Breast epithelium (tissue), 4 donors: ENCODE measurements at regions not wholly inside any gene's neighbourhood (a gene's known extent, or its start where the extent isn't known, plus 50 kb on each side); places are given as distances from the start of the nearest gene placed in this dataset.
A peak's percentile ranks its signal among the peaks of the same experiment; 100 is the strongest.

Source experiments
- DNase-seq, 2 donors: peaks; one replicate each; pipeline ENCODE4 v3.0.0-alpha.2; 2019; ENCODE audit warnings: low spot score in 2 of 2
- H3K27ac ChIP-seq, 2 donors: fragments of 200-600 bp; sonication (generic) in 1 of 2; one replicate each; pipeline ENCODE4 v1.5.1; 2016 to 2019; ENCODE audit warnings: mild to moderate bottlenecking in 1 of 2
- H3K27me3 ChIP-seq, 2 donors: fragments of 200-600 bp; sonication (generic) in 1 of 2; one replicate each; pipeline versions ENCODE4 v1.5.1 to v1.6.0; 2017 to 2019; ENCODE audit warnings: control low read depth in 1 of 2, mild to moderate bottlenecking in 1 of 2
- H3K36me3 ChIP-seq: fragments of 200-600 bp; one replicate; pipeline ENCODE4 v1.5.1; 2019
- H3K4me1 ChIP-seq, 2 donors: fragments of 200-600 bp; sonication (generic); one replicate each; pipeline ENCODE4 v1.5.1; 2016 to 2019; ENCODE audit warnings: control low read depth in 1 of 2
- H3K4me3 ChIP-seq, 3 donors: fragments of 200-600 bp; sonication (generic); 1 replicate in 2 of 3; 2 replicates in 1 of 3; pipeline ENCODE4 v1.5.1; 2016 to 2019; ENCODE audit warnings: mild to moderate bottlenecking in 3 of 3, moderate library complexity in 2 of 3
- H3K9me3 ChIP-seq, 2 donors: fragments of 200-600 bp; sonication (generic) in 1 of 2; one replicate each; pipeline ENCODE4 v1.5.1; 2016 to 2019; ENCODE audit warnings: control low read depth in 1 of 2
- CTCF ChIP-seq, 3 donors: fragments of 450-650 bp; IDR thresholded peaks; one replicate each; pipeline ENCODE4 v1.5.1; 2016 to 2017; ENCODE audit warnings: antibody characterized with exemption in 3 of 3, mild to moderate bottlenecking in 3 of 3, moderate library complexity in 3 of 3
- POLR2A ChIP-seq: fragments of 450-650 bp; IDR thresholded peaks from one replicate; pipeline ENCODE4 v1.6.1; 2016; ENCODE audit warnings: antibody characterized with exemption, mild to moderate bottlenecking, moderate library complexity
- POLR2AphosphoS5 ChIP-seq, 3 donors: sonication (generic); formaldehyde crosslinking; IDR thresholded peaks; one replicate each; pipeline ENCODE4 v1.6.1; 2017; ENCODE audit warnings: antibody characterized with exemption in 3 of 3
- intact Hi-C: fragments of 100-400 bp; cut with DNase I; formaldehyde crosslinking; loops from one replicate; pipeline ENCODE4 v1.15.1; 2023; ENCODE audit warnings: low total_unique reads

GRCh38 chr15:91556926-91557325 is 296.6 kb upstream of the SLCO3A1 start:
- Histone ChIP-seq H3K27me3 (no peaks in the 10 kb centered on the region), H3K27ac (no peak overlapping the region), H3K9me3 (no peaks in the 10 kb centered on the region), H3K4me3 (no peak overlapping the region), H3K36me3 (no peaks in the 10 kb centered on the region), H3K4me1 (no peaks in the 10 kb centered on the region)
- no peak for TF ChIP-seq POLR2A
- TF ChIP-seq POLR2AphosphoS5 (IDR thresholded peaks at IDR 0.05): no peak
- no peak for TF ChIP-seq CTCF (IDR thresholded peaks at IDR 0.05)
- intact Hi-C loops: no loop called here
- DNase-seq: no peak

- Histone ChIP-seq H3K36me3 (no peaks in the 10 kb centered on the region), H3K9me3 (no peaks in the 10 kb centered on the region), H3K27ac (no peak overlapping the region), H3K27me3 (no peaks in the 10 kb centered on the region), H3K4me3 (no peak overlapping the region), H3K4me1 (no peaks in the 10 kb centered on the region)
- TF ChIP-seq POLR2AphosphoS5 (IDR thresholded peaks at IDR 0.05) (no peak), CTCF (IDR thresholded peaks at IDR 0.05) (no peak), POLR2A (no peak)
- no peak for DNase-seq
- intact Hi-C loops: no loop called here
Observed at GRCh38 chr15:91559066-91559465, 294.4 kb upstream of the SLCO3A1 start.

- TF ChIP-seq POLR2A (no peak), POLR2AphosphoS5 (IDR thresholded peaks at IDR 0.05) (peak in 1 of 3 donors; percentile 63)
- H3K27me3 ChIP-seq: no peaks in the 10 kb centered on the region
- H3K36me3 ChIP-seq: no peaks in the 10 kb centered on the region
- H3K4me3 ChIP-seq: peak overlapping the region in 1 of 3 donors; percentile 28
- H3K27ac ChIP-seq: peak overlapping the region; percentile 84 to 92
- H3K9me3 ChIP-seq: no peaks in the 10 kb centered on the region
- intact Hi-C loops: no loop called here
- no peaks in the 10 kb centered on the region for H3K4me1 ChIP-seq
- peak in 1 of 2 donors; percentile 39 for DNase-seq
Observed at GRCh38 chr15:91561371-91562100, 292.0 kb upstream of the SLCO3A1 start.

GRCh38 chr15:91562698-91563097 is 290.8 kb upstream of the SLCO3A1 start:
- Histone ChIP-seq H3K4me1 (no peaks in the 10 kb centered on the region), H3K27ac (peak overlapping the region; percentile 84 to 92), H3K4me3 (no peak overlapping the region), H3K9me3 (no peaks in the 10 kb centered on the region), H3K27me3 (no peaks in the 10 kb centered on the region), H3K36me3 (no peaks in the 10 kb centered on the region)
- no peak for DNase-seq
- intact Hi-C loops: no loop called here
- no peak for TF ChIP-seq POLR2A
- no peak for TF ChIP-seq CTCF (IDR thresholded peaks at IDR 0.05)
- no peak for TF ChIP-seq POLR2AphosphoS5 (IDR thresholded peaks at IDR 0.05)

- no peak for DNase-seq
- Histone ChIP-seq H3K4me3 (no peak overlapping the region), H3K27me3 (no peaks in the 10 kb centered on the region), H3K36me3 (no peaks in the 10 kb centered on the region), H3K27ac (no peak overlapping the region), H3K9me3 (no peaks in the 10 kb centered on the region), H3K4me1 (no peaks in the 10 kb centered on the region)
- TF ChIP-seq CTCF (IDR thresholded peaks at IDR 0.05) (no peak), POLR2A (no peak), POLR2AphosphoS5 (IDR thresholded peaks at IDR 0.05) (no peak)
- intact Hi-C loops: no loop called here
Observed at GRCh38 chr15:91564631-91565030, 288.9 kb upstream of the SLCO3A1 start.
